WERI-Rb-1 (cell line): ENCODE measurements at regions not wholly inside any gene's neighbourhood (a gene's known extent, or its start where the extent isn't known, plus 50 kb on each side); places are given as distances from the start of the nearest gene placed in this dataset.
"Not testable (repeated sequence)": the region's sequence is repeated elsewhere in the genome, so short reads cannot be mapped to it uniquely, and the experiment has no call there.

ENCODE experiments used
- DNase-seq: peaks from one replicate; pipeline ENCODE4 v3.0.0-alpha.2; 2020
- H3K27ac ChIP-seq: fragments of 250-450 bp; sonication (Bioruptor Pico); 2 replicates; pipeline ENCODE4 v1.5.1; 2020; ENCODE audit warnings: mild to moderate bottlenecking, moderate library complexity
- H3K27me3 ChIP-seq: fragments of 250-450 bp; sonication (Bioruptor Pico); 2 replicates; pipeline ENCODE4 v1.5.1; 2021; ENCODE audit warnings: mild to moderate bottlenecking, low read depth, moderate library complexity; ENCODE audit not compliant: insufficient read depth, severe bottlenecking
- H3K36me3 ChIP-seq: fragments of 250-450 bp; sonication (Bioruptor Pico); 2 replicates; pipeline ENCODE4 v1.5.1; 2020; ENCODE audit warnings: mild to moderate bottlenecking, moderate library complexity
- H3K4me3 ChIP-seq: 2 replicates; pipeline ENCODE4 v1.5.1; 2011; ENCODE audit warnings: low read depth, mild to moderate bottlenecking, control low read depth, low read length
- H3K9me3 ChIP-seq: fragments of 250-450 bp; sonication (Bioruptor Pico); 2 replicates; pipeline ENCODE4 v1.5.1; 2021; ENCODE audit warnings: mild to moderate bottlenecking, moderate library complexity; ENCODE audit not compliant: severe bottlenecking
- CTCF ChIP-seq: IDR thresholded peaks from 2 replicates; pipeline ENCODE4 v1.5.1; 2011; ENCODE audit warnings: low read depth, mild to moderate bottlenecking, control low read depth, inconsistent platforms, low read length

- Histone ChIP-seq H3K4me3 (no peak overlapping the region), H3K36me3 (no peaks in the 10 kb centered on the region), H3K27ac (no peak overlapping the region), H3K9me3 (no peaks in the 10 kb centered on the region), H3K27me3 (peaks cover 19% of the 10 kb centered on the region)
- TF ChIP-seq CTCF = peak; percentile 56
- DNase-seq = peak; percentile 50
Measured at GRCh38 chr10:125521721-125522680, 161.0 kb downstream of the TEX36 start.

- peaks cover 19% of the 10 kb centered on the region for H3K27me3 ChIP-seq
- no peak overlapping the region for H3K4me3 ChIP-seq
- H3K9me3 ChIP-seq = no peaks in the 10 kb centered on the region
- no peak for TF ChIP-seq CTCF
- DNase-seq = no peak
- H3K27ac ChIP-seq = no peak overlapping the region
- H3K36me3 ChIP-seq = no peaks in the 10 kb centered on the region
Measured at GRCh38 chr10:125520968-125521367, 162.0 kb downstream of the TEX36 start.

- H3K36me3 ChIP-seq, H3K27ac ChIP-seq, H3K4me3 ChIP-seq, DNase-seq, H3K9me3 ChIP-seq: not testable (repeated sequence)
- H3K27me3 ChIP-seq = peaks cover 28% of the 10 kb centered on the region
Measured at GRCh38 chr10:125518397-125518796, 164.6 kb downstream of the TEX36 start.

- no peak for TF ChIP-seq CTCF
- Histone ChIP-seq H3K27ac (no peak overlapping the region), H3K9me3 (no peaks in the 10 kb centered on the region), H3K4me3 (no peak overlapping the region), H3K36me3 (no peaks in the 10 kb centered on the region), H3K27me3 (peaks cover 22% of the 10 kb centered on the region)
- no peak for DNase-seq
Measured at GRCh38 chr10:125515571-125515970, 167.4 kb downstream of the TEX36 start.

- TF ChIP-seq CTCF = no peak
- Histone ChIP-seq H3K9me3 (no peaks in the 10 kb centered on the region), H3K4me3 (no peak overlapping the region), H3K36me3 (no peaks in the 10 kb centered on the region), H3K27me3 (peaks cover 20% of the 10 kb centered on the region), H3K27ac (no peak overlapping the region)
- no peak for DNase-seq
Measured at GRCh38 chr10:125514206-125515162, 168.5 kb downstream of the TEX36 start.
